ENCODE measurements at regions not wholly inside any gene's neighbourhood (a gene's known extent, or its start where the extent isn't known, plus 50 kb on each side); places are given as distances from the start of the nearest gene placed in this dataset.
"Not testable (repeated sequence)": the region's sequence is repeated elsewhere in the genome, so short reads cannot be mapped to it uniquely, and the experiment has no call there.

- Mint-ChIP-seq H3K4me3 (ENCODE audit: unreplicated experiment) (peak overlapping the region; percentile 80), H3K27me3 (ENCODE audit: low read depth, unreplicated experiment) (peaks cover 3% of the 10 kb centered on the region), H3K36me3 (ENCODE audit: low read depth, unreplicated experiment) (no peaks in the 10 kb centered on the region), H3K4me1 (ENCODE audit: low read depth, unreplicated experiment) (no peaks in the 10 kb centered on the region), H3K9me3 (ENCODE audit: unreplicated experiment) (no peaks in the 10 kb centered on the region), H3K27ac (ENCODE audit: unreplicated experiment) (no peak overlapping the region)
- H3K79me2 ChIP-seq (ENCODE audit: insufficient read depth, low read length) = no peaks in the 10 kb centered on the region
- H3K4me2 ChIP-seq (ENCODE audit: low read length) = peak overlapping the region; percentile 46
- FAIRE-seq (no peak), DNase-seq (ENCODE audit: low read depth) (peak; percentile 39)
- H2AFZ ChIP-seq (ENCODE audit: low read depth, low read length) = no peak overlapping the region
- no peaks in the 10 kb centered on the region for H3K9me3 ChIP-seq (ENCODE audit: insufficient read depth, low read depth, low read length)
- H4K20me1 ChIP-seq (ENCODE audit: insufficient read depth, low read length) = no peaks in the 10 kb centered on the region
- H3K27me3 ChIP-seq (ENCODE audit: insufficient read depth, low read length) = no peaks in the 10 kb centered on the region
- no peak for TF ChIP-seq EZH2 (IDR thresholded peaks at IDR 0.05; ENCODE audit: insufficient read depth, low read length)
- no peak for TF ChIP-seq CTCF (IDR thresholded peaks at IDR 0.05; ENCODE audit: insufficient read depth, low read depth, low read length)
- H3K4me1 ChIP-seq (ENCODE audit: insufficient read depth, low read length) = no peaks in the 10 kb centered on the region
- H3K36me3 ChIP-seq (ENCODE audit: insufficient read depth, low read length) = no peaks in the 10 kb centered on the region
- no peak overlapping the region for H3K4me3 ChIP-seq (ENCODE audit: insufficient read depth, low read depth, low read length)
- H3K27ac ChIP-seq (ENCODE audit: low read depth, low read length) = no peak overlapping the region
- no peak overlapping the region for H3K9ac ChIP-seq (ENCODE audit: low read length)
Measured at GRCh38 chr6:27720607-27721580, 191.3 kb downstream of the OR2B2 start.

GRCh38 chr6:27719039-27719438, 193.2 kb downstream of the OR2B2 start:
- H3K9ac ChIP-seq (ENCODE audit: low read length); H3K27ac Mint-ChIP-seq (ENCODE audit: unreplicated experiment): not testable (repeated sequence)

GRCh38 chr6:27706431-27706830, 205.8 kb downstream of the OR2B2 start:
- Histone ChIP-seq H3K9ac (ENCODE audit: low read length) (no peak overlapping the region), H4K20me1 (ENCODE audit: insufficient read depth, low read length) (no peaks in the 10 kb centered on the region), H3K4me3 (ENCODE audit: insufficient read depth, low read depth, low read length) (no peak overlapping the region), H3K4me1 (ENCODE audit: insufficient read depth, low read length) (no peaks in the 10 kb centered on the region), H3K9me3 (ENCODE audit: insufficient read depth, low read depth, low read length) (no peaks in the 10 kb centered on the region), H3K36me3 (ENCODE audit: insufficient read depth, low read length) (no peaks in the 10 kb centered on the region), H3K79me2 (ENCODE audit: insufficient read depth, low read length) (no peaks in the 10 kb centered on the region), H3K27ac (ENCODE audit: low read depth, low read length) (no peak overlapping the region), H2AFZ (ENCODE audit: low read depth, low read length) (no peak overlapping the region), H3K4me2 (ENCODE audit: low read length) (no peak overlapping the region), H3K27me3 (ENCODE audit: insufficient read depth, low read length) (no peaks in the 10 kb centered on the region)
- no peak for TF ChIP-seq EZH2 (IDR thresholded peaks at IDR 0.05; ENCODE audit: insufficient read depth, low read length)
- TF ChIP-seq CTCF (IDR thresholded peaks at IDR 0.05; ENCODE audit: insufficient read depth, low read depth, low read length) = no peak
- Mint-ChIP-seq H3K4me1 (ENCODE audit: low read depth, unreplicated experiment) (no peaks in the 10 kb centered on the region), H3K9me3 (ENCODE audit: unreplicated experiment) (no peaks in the 10 kb centered on the region), H3K4me3 (ENCODE audit: unreplicated experiment) (no peak overlapping the region), H3K36me3 (ENCODE audit: low read depth, unreplicated experiment) (peaks cover 17% of the 10 kb centered on the region), H3K27ac (ENCODE audit: unreplicated experiment) (no peak overlapping the region), H3K27me3 (ENCODE audit: low read depth, unreplicated experiment) (no peaks in the 10 kb centered on the region)
- no peak for FAIRE-seq
- DNase-seq (ENCODE audit: low read depth) = no peak

More at GRCh38 chr6:27719039-27719438, 193.2 kb downstream of the OR2B2 start:
- H3K4me1 ChIP-seq (ENCODE audit: insufficient read depth, low read length); H3K4me3 ChIP-seq (ENCODE audit: insufficient read depth, low read depth, low read length); H3K9me3 Mint-ChIP-seq (ENCODE audit: unreplicated experiment); H4K20me1 ChIP-seq (ENCODE audit: insufficient read depth, low read length); H3K9me3 ChIP-seq (ENCODE audit: insufficient read depth, low read depth, low read length); H3K79me2 ChIP-seq (ENCODE audit: insufficient read depth, low read length); H3K4me1 Mint-ChIP-seq (ENCODE audit: low read depth, unreplicated experiment); H3K27me3 Mint-ChIP-seq (ENCODE audit: low read depth, unreplicated experiment); H3K4me3 Mint-ChIP-seq (ENCODE audit: unreplicated experiment); H3K27ac ChIP-seq (ENCODE audit: low read depth, low read length); H3K36me3 ChIP-seq (ENCODE audit: insufficient read depth, low read length); H3K27me3 ChIP-seq (ENCODE audit: insufficient read depth, low read length); H3K4me2 ChIP-seq (ENCODE audit: low read length); H3K36me3 Mint-ChIP-seq (ENCODE audit: low read depth, unreplicated experiment); FAIRE-seq; H2AFZ ChIP-seq (ENCODE audit: low read depth, low read length): not testable (repeated sequence)
- peak; percentile 6 for DNase-seq (ENCODE audit: low read depth)

Data from astrocyte (in vitro differentiated cells and primary cell).